Right ventricle myocardium superior (tissue), 1 donor: ENCODE measurements at regions not wholly inside any gene's neighbourhood (a gene's known extent, or its start where the extent isn't known, plus 50 kb on each side); places are given as distances from the start of the nearest gene placed in this dataset.

Experiments
- ATAC-seq: fragments of 200-7000 bp; cut with Tn5 transposase; one replicate; pipeline ENCODE4 v1.9.1; 2020; ENCODE audit warnings: mild to moderate bottlenecking; ENCODE audit not compliant: poor library complexity
- DNase-seq: peaks from one replicate; pipeline ENCODE4 v3.0.0-alpha.2; 2020
- intact Hi-C: fragments of 100-400 bp; cut with DNase I; formaldehyde crosslinking; loops from one replicate; pipeline ENCODE4 v1.11.2; 2022
- donor health status: DM: no; HTN: yes; CAD: no; lungs with severe emphysema.

DNA sequence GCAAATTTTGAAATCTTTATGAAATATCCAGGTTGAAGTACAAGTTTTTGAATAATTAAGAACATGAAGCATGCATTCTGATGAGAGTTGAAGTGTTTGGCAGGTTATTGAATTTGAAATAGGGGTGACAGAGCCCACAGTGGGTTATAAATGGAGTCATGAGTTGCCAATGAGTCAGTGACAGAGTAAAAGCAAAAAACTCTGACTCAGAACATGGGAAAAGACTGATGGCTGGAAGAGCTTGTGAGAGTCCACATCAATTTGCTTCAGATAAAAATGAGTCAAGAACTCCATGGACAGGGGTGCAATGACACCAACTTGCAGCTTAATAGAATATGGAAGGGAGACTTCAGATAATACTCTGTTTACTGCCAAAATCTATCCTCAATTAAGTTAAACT, 105.3 kb downstream of the SLC6A15 start:
- intact Hi-C loops: no loop called here
- ATAC-seq (no peak), DNase-seq (no peak)

DNA sequence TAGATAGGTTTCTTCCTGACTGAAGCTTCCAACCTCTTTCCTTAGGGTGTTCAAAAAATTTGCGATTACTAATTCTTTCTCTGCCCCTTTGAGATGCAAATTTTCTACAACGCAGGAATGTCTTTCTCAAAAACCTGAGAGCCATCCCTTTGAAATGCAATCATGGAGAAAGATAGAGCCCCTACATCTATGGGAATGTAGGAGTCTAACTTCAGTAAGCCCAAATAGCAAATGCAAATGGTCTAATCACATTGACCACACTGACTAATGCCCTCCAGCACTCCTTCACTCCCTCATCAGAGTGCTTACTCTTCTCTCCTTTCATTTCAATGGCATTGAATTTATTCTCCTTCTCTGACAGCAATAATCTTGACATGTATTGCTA, 107.1 kb downstream of the SLC6A15 start:
- no peak for ATAC-seq
- no peak for DNase-seq
- intact Hi-C loops: no loop called here

DNA sequence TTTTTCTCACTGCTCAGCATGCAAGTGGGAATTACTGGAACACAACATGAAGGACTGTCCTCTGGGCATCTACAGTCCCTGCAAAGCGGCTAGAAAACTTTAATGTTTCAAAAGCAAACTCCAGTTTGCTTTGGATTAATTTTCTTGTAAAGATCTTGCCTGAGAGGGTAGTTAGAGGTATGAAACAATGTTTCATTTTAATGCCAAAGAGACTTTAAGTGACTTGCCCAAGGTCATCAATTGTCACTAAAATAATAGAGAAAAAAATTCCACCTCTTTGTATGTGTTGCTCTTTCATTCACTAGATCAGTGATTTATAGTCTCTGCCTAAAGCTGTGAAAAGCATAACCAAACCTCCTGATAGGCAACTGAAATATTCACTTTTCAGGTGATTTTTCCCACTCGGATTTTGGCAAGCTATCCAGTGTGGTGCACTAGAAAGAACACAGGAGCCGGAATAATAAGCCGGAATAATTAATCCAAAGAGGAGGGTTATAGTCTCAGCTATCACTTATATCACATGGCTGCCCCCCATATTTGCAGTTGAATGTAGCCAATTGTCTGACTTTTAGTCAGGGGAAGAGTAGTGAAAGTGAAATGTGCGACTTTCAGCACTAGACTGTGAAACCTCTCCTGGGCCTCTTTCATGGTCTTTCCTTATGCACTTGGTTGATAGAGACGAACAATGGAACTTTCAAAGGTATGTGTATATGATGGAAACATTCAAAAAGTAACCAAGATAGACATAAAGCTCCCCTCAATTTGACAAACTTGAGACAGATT, 107.7 kb downstream of the SLC6A15 start:
- DNase-seq (no peak), ATAC-seq (no peak)
- intact Hi-C loops: no loop called here

- intact Hi-C loops: no loop called here
- ATAC-seq (no peak), DNase-seq (no peak)
These were observed 108.9 kb downstream of the SLC6A15 start for GRCh38 chr12:84803661-84804060.

DNA sequence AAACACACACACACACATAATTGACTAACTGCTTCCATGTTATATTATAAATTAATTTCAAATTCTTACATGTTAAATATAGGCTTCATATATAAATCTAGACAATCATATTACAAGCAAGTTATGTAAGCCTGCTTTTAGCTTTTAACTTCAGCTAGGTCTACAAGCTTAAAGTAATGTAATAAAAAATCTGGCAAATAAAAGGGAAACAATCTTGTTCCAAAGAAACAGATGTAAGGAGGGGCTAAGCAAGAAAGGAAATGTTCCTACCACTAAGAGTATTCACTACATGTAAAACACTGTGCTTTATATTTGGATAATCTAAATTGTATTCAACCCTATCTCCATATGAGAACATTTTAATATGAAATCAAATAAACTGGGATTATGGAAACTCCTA, 110.4 kb downstream of the SLC6A15 start:
- DNase-seq (no peak), ATAC-seq (no peak)
- intact Hi-C loops: no loop called here

DNA sequence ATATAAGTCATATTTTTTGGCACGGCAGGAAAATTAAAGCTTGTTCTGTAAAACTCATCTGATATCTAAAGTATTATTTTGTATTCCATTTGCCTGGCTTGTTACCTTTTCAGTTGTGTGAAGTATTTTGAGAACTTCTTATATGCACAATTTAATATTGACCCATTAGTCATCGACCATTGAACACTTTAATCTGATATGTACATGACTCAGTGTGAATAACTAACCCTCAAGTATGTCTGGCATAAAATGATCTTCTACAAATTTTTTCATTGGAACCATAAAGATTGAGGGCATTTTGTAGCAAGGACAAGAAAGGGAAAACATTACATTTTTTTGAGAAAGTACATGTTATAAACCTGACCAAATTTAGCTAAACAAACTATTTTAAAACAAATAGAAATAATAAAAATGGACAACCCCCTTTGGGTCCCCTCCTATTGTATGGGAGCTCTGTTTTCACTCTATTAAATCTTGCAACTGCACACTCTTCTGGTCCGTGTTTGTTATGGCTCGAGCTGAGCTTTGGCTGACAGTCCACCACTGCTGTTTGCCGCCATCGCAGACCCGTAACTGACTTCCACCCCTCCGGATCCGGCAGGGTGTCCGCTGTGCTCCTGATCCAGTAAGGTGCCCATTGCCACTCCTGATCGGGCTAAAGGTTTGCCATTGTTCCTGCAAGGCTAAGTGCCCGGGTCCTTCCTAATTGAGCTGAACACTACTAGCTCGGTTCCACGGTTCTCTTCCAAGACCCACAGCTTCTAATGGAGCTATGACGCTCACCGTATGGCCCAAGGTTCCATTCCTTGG, 118.8 kb downstream of the SLC6A15 start:
- ATAC-seq (no peak), DNase-seq (no peak)
- intact Hi-C loops: no loop called here

- intact Hi-C loops: no loop called here
- DNase-seq (no peak), ATAC-seq (no peak)
These were observed 121.2 kb downstream of the SLC6A15 start for GRCh38 chr12:84791444-84791843.

DNA sequence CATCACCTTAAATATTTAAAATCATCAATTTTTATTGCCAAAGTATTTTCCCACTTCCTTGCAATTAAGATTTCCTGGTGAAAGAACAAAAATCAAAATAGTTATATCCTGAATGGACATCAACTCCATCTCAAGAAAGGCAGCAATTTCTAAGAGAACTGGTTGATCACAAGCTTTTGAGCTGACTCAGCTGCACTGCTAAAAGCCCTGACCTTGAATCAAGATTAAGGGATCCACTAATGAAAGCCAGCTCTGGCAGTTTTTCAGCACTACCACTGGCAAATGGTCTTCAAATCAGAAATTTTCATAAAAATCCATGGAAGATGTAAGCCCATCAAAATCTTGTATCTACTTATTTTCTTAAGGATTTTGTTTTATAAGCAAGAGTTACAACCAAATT, 123.4 kb downstream of the SLC6A15 start:
- ATAC-seq (no peak), DNase-seq (no peak)
- intact Hi-C loops: no loop called here

GRCh38 chr12:84787253-84787652, 125.3 kb downstream of the SLC6A15 start:
- intact Hi-C loops: no loop called here
- ATAC-seq: no peak
- DNase-seq: no peak

DNA sequence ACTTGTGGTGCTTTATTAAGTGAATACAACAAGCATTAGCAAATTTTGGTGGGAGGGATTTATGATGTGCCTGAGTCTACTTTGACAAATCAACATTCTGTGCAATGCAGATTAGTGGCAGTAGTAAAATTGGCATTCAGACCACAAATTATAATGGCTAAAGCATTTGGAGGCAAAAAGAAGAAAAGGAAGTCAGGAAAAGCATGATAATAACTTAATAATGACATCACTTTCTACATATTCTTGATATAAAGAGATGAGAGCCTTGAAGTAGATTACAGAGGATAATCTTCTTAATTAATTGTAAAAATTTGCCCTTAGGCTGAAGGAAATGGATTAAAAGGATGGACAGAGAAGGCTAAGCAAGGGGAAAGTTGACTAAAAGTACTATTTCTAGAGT, 126.0 kb downstream of the SLC6A15 start:
- intact Hi-C loops: no loop called here
- ATAC-seq: no peak
- no peak for DNase-seq

GRCh38 chr12:84785951-84786350, 126.6 kb downstream of the SLC6A15 start:
- no peak for DNase-seq
- intact Hi-C loops: no loop called here

GRCh38 chr12:84785281-84785680, 127.3 kb downstream of the SLC6A15 start:
- DNase-seq: no peak
- ATAC-seq: peak; percentile 31
- intact Hi-C loops: no loop called here

More at GRCh38 chr12:84785951-84786350, 126.6 kb downstream of the SLC6A15 start:
- no peak for ATAC-seq

GRCh38 chr12:84779169-84779568, 133.4 kb downstream of the SLC6A15 start:
- intact Hi-C loops: no loop called here
- ATAC-seq: no peak
- DNase-seq: no peak

DNA sequence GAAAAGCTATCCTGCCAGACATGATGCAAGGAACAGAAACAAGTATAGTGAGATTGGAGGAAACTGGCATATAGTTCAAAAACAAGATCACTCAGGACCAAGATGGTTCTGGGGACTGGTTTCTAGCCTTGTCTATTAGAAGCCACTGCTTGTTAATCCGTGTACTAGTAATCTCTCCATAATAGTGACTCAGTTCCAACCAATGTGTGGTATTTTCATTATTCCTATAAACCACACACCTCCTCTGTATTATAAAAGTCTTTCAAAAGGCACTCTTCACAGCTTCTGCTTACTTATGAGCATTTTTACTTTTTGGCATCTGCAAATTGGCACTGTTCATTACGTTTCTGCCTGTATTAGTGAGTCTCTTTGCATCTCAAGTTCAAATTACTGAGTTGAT, 140.3 kb downstream of the SLC6A15 start:
- no peak for ATAC-seq
- no peak for DNase-seq
- intact Hi-C loops: no loop called here

DNA sequence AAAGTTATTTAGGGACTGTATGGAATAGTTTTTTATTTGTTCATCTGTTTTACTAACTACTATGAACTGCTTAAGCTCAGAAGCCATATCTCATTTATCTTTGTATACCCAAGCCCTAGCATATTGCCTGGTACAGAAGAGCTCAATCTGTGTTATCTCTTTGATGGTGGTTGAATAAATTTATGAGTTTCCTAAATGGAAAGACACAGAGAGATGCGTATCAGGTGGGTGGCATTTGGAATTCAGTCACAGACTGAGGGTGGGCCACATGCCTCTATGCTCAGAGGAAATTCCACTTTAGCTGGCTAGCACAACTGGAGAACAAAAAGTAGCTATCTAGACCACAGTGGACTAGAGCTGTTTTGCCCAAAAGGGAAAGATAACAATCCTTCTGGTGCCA, 145.5 kb downstream of the SLC6A15 start:
- intact Hi-C loops: no loop called here
- DNase-seq (no peak), ATAC-seq (no peak)

DNA sequence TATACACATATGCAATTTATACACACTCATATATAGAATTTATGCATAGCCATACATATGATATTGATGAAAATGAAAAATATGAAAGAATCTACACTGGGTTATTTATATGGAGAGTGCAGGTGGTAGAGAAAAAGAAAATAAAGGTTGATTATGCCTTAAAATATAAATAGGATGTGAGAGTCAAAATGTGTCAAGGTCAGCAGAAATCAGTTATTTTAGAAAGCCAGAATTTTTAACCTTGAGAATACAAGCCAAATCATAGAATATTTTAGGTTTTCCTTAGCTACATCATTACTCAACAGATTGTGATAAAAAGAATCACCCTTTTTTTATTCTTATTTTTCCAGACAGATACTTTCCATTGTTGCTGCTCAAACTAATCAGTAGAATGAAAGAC, 146.2 kb downstream of the SLC6A15 start:
- DNase-seq (no peak), ATAC-seq (no peak)
- intact Hi-C loops: no loop called here

DNA sequence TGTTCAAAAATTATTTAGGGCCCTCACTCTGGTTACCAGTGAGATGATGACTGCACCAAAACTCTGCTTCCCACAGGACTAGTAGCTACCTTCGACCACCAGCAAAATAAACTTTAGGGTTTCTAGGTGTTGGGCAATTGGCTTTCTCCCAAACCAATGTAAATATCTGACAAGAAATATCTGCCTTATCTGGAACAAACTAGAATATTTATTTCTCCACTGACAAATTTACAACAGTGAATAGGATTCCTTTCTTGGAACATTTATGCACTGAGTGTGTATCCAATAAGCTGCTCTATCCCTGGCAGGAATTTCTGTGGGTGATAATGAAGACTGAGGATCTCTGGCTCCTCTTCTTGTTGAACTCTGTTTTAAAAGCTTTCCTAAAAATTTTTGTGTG, 148.6 kb downstream of the SLC6A15 start:
- intact Hi-C loops: no loop called here
- DNase-seq (no peak), ATAC-seq (no peak)

GRCh38 chr12:84763107-84763506, 149.5 kb downstream of the SLC6A15 start:
- intact Hi-C loops: no loop called here
- ATAC-seq (no peak), DNase-seq (no peak)

- no peak for DNase-seq
- no peak for ATAC-seq
- intact Hi-C loops: no loop called here
These were observed 152.3 kb downstream of the SLC6A15 start for GRCh38 chr12:84760091-84760865.

- no peak for DNase-seq
- intact Hi-C loops: no loop called here
- ATAC-seq: no peak
These were observed 154.6 kb downstream of the SLC6A15 start for GRCh38 chr12:84757978-84758377.
